OCI-LY1 (cell line): ENCODE measurements at regions not wholly inside any gene's neighbourhood (a gene's known extent, or its start where the extent isn't known, plus 50 kb on each side); places are given as distances from the start of the nearest gene placed in this dataset.

Source experiments
- H2AFZ ChIP-seq: fragments of 200-600 bp; sonication (generic), shearing (Covaris generic); 2 replicates; pipeline ENCODE4 v1.6.0; 2014; ENCODE audit warnings: antibody characterized with exemption, mild to moderate bottlenecking, low read length
- H3F3A ChIP-seq: fragments of 200-600 bp; sonication (generic), shearing (Covaris generic); 2 replicates; pipeline ENCODE4 v1.6.0; 2014; ENCODE audit warnings: mild to moderate bottlenecking, antibody characterized with exemption, low read length, moderate library complexity; ENCODE audit not compliant: insufficient read depth
- H3K27ac ChIP-seq: fragments of 200-600 bp; sonication (generic); 2 replicates; pipeline ENCODE4 v1.5.1; 2014; ENCODE audit warnings: low read length, mixed run types, mild to moderate bottlenecking, low read depth; ENCODE audit not compliant: poor library complexity, severe bottlenecking
- H3K27me3 ChIP-seq: fragments of 200-600 bp; sonication (generic); 2 replicates; pipeline ENCODE4 v1.6.0; 2014; ENCODE audit warnings: antibody characterized with exemption, mild to moderate bottlenecking, low read length, moderate library complexity; ENCODE audit not compliant: insufficient read depth
- H3K36me3 ChIP-seq: fragments of 200-600 bp; sonication (generic); 2 replicates; pipeline ENCODE4 v1.6.1; 2014; ENCODE audit warnings: mild to moderate bottlenecking, antibody characterized with exemption, low read length, moderate library complexity, mixed read lengths; ENCODE audit not compliant: insufficient read depth
- H3K4me1 ChIP-seq: fragments of 200-600 bp; sonication (generic); 2 replicates; pipeline ENCODE4 v1.5.1; 2014; ENCODE audit warnings: mild to moderate bottlenecking, low read length, moderate library complexity; ENCODE audit not compliant: insufficient read depth, severe bottlenecking
- H3K4me2 ChIP-seq: fragments of 200-600 bp; sonication (generic), shearing (Covaris generic); 2 replicates; pipeline ENCODE4 v1.6.1; 2014; ENCODE audit warnings: low read length
- H3K4me3 ChIP-seq: fragments of 200-600 bp; sonication (generic); 2 replicates; pipeline ENCODE4 v1.5.1; 2014; ENCODE audit warnings: low read length, low read depth, mild to moderate bottlenecking, mixed read lengths; ENCODE audit not compliant: poor library complexity, severe bottlenecking
- H3K79me2 ChIP-seq: fragments of 200-600 bp; shearing (Covaris generic); 2 replicates; pipeline ENCODE4 v1.6.1; 2016; ENCODE audit warnings: mixed run types, low read length, mixed read lengths; ENCODE audit not compliant: insufficient read depth
- H3K9ac ChIP-seq: fragments of 200-600 bp; sonication (generic), shearing (Covaris generic); 2 replicates; pipeline ENCODE4 v1.6.1; 2014; ENCODE audit warnings: mild to moderate bottlenecking, low read length, mixed read lengths
- H3K9me2 ChIP-seq: fragments of 200-600 bp; sonication (generic), shearing (Covaris generic); 2 replicates; pipeline ENCODE4 v1.6.1; 2014; ENCODE audit warnings: low read depth, mild to moderate bottlenecking, low read length, mixed read lengths
- H3K9me3 ChIP-seq: fragments of 200-600 bp; shearing (Covaris generic); 2 replicates; pipeline ENCODE4 v1.6.1; 2014; ENCODE audit warnings: low read length, mixed read lengths
- H4K20me1 ChIP-seq: fragments of 200-600 bp; sonication (generic), shearing (Covaris generic); 2 replicates; pipeline ENCODE4 v1.6.0; 2016; ENCODE audit warnings: mild to moderate bottlenecking, low read length; ENCODE audit not compliant: insufficient read depth
- CTCF ChIP-seq: fragments of 200-600 bp; sonication (generic), shearing (Covaris generic); IDR thresholded peaks from 2 replicates; pipeline ENCODE4 v1.5.1; 2017; ENCODE audit warnings: mild to moderate bottlenecking, antibody characterized with exemption, low read length, moderate library complexity, mixed read lengths
- EZH2 ChIP-seq: fragments of 200-600 bp; sonication (generic), shearing (Covaris generic); IDR thresholded peaks from 2 replicates; pipeline ENCODE4 v1.8.0; 2017; ENCODE audit warnings: borderline replicate concordance, mixed run types, mild to moderate bottlenecking, antibody characterized with exemption, low read length, moderate library complexity, mixed read lengths

GRCh38 chr20:60143261-60143842 is 185.1 kb downstream of the CDH26 start:
- Histone ChIP-seq H3K4me3 (no peak overlapping the region), H3K4me2 (no peak overlapping the region), H3K4me1 (no peaks in the 10 kb centered on the region), H3K9me3 (no peaks in the 10 kb centered on the region), H2AFZ (no peak overlapping the region), H3K27me3 (peaks cover 5% of the 10 kb centered on the region), H4K20me1 (no peaks in the 10 kb centered on the region), H3K27ac (no peak overlapping the region), H3K36me3 (no peaks in the 10 kb centered on the region), H3F3A (no peaks in the 10 kb centered on the region), H3K9ac (no peak overlapping the region), H3K79me2 (no peaks in the 10 kb centered on the region), H3K9me2 (no peaks in the 10 kb centered on the region)
- TF ChIP-seq CTCF (no peak), EZH2 (no peak)

- Histone ChIP-seq H3K9me3 (no peaks in the 10 kb centered on the region), H3K36me3 (no peaks in the 10 kb centered on the region), H2AFZ (no peak overlapping the region), H3F3A (no peaks in the 10 kb centered on the region), H3K9me2 (no peaks in the 10 kb centered on the region), H3K4me2 (no peak overlapping the region), H3K9ac (no peak overlapping the region), H4K20me1 (no peaks in the 10 kb centered on the region), H3K79me2 (no peaks in the 10 kb centered on the region), H3K4me3 (no peak overlapping the region), H3K4me1 (no peaks in the 10 kb centered on the region), H3K27ac (no peak overlapping the region), H3K27me3 (peaks cover 6% of the 10 kb centered on the region)
- TF ChIP-seq CTCF, result no peak
- no peak for TF ChIP-seq EZH2
Measured at GRCh38 chr20:60144404-60144803, 186.2 kb downstream of the CDH26 start.

GRCh38 chr20:60144974-60145527 is 186.8 kb downstream of the CDH26 start:
- Histone ChIP-seq H3K27ac (no peak overlapping the region), H3K9ac (no peak overlapping the region), H3K4me3 (no peak overlapping the region), H4K20me1 (no peaks in the 10 kb centered on the region), H3K79me2 (no peaks in the 10 kb centered on the region), H3K4me1 (no peaks in the 10 kb centered on the region), H3K27me3 (peaks cover 6% of the 10 kb centered on the region), H3F3A (no peaks in the 10 kb centered on the region), H3K9me3 (no peaks in the 10 kb centered on the region), H3K4me2 (no peak overlapping the region), H2AFZ (no peak overlapping the region), H3K36me3 (no peaks in the 10 kb centered on the region), H3K9me2 (no peaks in the 10 kb centered on the region)
- TF ChIP-seq EZH2 (no peak), CTCF (no peak)
